ENCODE measurements at regions not wholly inside any gene's neighbourhood (a gene's known extent, or its start where the extent isn't known, plus 50 kb on each side); places are given as distances from the start of the nearest gene placed in this dataset.
"Not testable (repeated sequence)": the region's sequence is repeated elsewhere in the genome, so short reads cannot be mapped to it uniquely, and the experiment has no call there.

- DNase-seq = no peak
Measured at GRCh38 chr7:68733219-68734153, 864.8 kb upstream of the AUTS2 start.

- DNase-seq = no peak
Measured at GRCh38 chr7:68734431-68734830, 863.8 kb upstream of the AUTS2 start.

GRCh38 chr7:68739306-68739705, 859.0 kb upstream of the AUTS2 start:
- DNase-seq = no peak

GRCh38 chr7:68744036-68744435, 854.2 kb upstream of the AUTS2 start:
- no peak for DNase-seq

GRCh38 chr7:68748934-68749900, 849.1 kb upstream of the AUTS2 start:
- DNase-seq = no peak

GRCh38 chr7:68752485-68753178, 845.6 kb upstream of the AUTS2 start:
- DNase-seq = no peak

GRCh38 chr7:68754414-68754813, 843.9 kb upstream of the AUTS2 start:
- DNase-seq = no peak

GRCh38 chr7:68756986-68757495, 841.2 kb upstream of the AUTS2 start:
- no peak for DNase-seq

GRCh38 chr7:68760556-68760955, 837.7 kb upstream of the AUTS2 start:
- DNase-seq = no peak

- DNase-seq = no peak
Measured at GRCh38 chr7:68767462-68767861, 830.8 kb upstream of the AUTS2 start.

- no peak for DNase-seq
Measured at GRCh38 chr7:68770649-68771048, 827.6 kb upstream of the AUTS2 start.

- no peak for DNase-seq
Measured at GRCh38 chr7:68776326-68776725, 821.9 kb upstream of the AUTS2 start.

- no peak for DNase-seq
Measured at GRCh38 chr7:68783684-68784083, 814.6 kb upstream of the AUTS2 start.

- DNase-seq = no peak
Measured at GRCh38 chr7:68785036-68785435, 813.2 kb upstream of the AUTS2 start.

- no peak for DNase-seq
Measured at GRCh38 chr7:68787566-68787965, 810.7 kb upstream of the AUTS2 start.

- DNase-seq = not testable (repeated sequence)
Measured at GRCh38 chr7:68788529-68788928, 809.7 kb upstream of the AUTS2 start.

GRCh38 chr7:68789597-68789996, 808.7 kb upstream of the AUTS2 start:
- no peak for DNase-seq

- DNase-seq = no peak
Measured at GRCh38 chr7:68792351-68792750, 805.9 kb upstream of the AUTS2 start.

GRCh38 chr7:68793513-68793912, 804.8 kb upstream of the AUTS2 start:
- DNase-seq = no peak

- DNase-seq = no peak
Measured at GRCh38 chr7:68800316-68800715, 798.0 kb upstream of the AUTS2 start.

- DNase-seq = no peak
Measured at GRCh38 chr7:68805159-68805558, 793.1 kb upstream of the AUTS2 start.

- no peak for DNase-seq
Measured at GRCh38 chr7:68807666-68808065, 790.6 kb upstream of the AUTS2 start.

Measured in stimulated activated CD4-positive, alpha-beta T cell treated with anti-CD3 and anti-CD28 coated beads, Interleukin-2, amount 100 ng/mL, for 24 hours (primary cell).